NCI-H2029 (cell line): ENCODE measurements at regions not wholly inside any gene's neighbourhood (a gene's known extent, or its start where the extent isn't known, plus 50 kb on each side); places are given as distances from the start of the nearest gene placed in this dataset.
"Not testable (repeated sequence)": the region's sequence is repeated elsewhere in the genome, so short reads cannot be mapped to it uniquely, and the experiment has no call there.

Experiments
- DNase-seq: peaks from one replicate; lab custom pipeline; 2025; lab: John Stamatoyannopoulos, UW

DNA sequence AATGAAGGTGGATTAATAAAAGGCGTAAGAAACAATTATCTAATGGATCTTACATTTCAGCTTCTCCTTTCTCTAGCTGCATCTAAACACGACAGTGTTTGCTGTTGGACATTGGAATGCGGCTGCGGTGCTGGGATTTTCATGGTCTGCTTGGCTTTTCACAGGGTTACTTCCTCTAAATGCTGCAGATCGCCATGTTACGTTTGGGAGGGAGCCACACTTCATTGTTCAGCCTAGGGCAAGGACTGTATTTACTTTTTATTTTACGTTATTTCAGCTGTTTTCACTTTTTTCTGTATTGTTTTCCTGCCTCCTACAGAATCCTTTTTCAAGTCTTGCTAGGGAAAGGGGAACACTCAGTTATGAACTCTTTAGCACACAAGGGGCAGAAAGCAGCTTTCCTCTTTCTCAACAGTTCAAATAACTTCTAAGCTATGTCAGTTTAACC lies 97.9 kb upstream of the MTHFD1L start:
- no peak for DNase-seq

DNA sequence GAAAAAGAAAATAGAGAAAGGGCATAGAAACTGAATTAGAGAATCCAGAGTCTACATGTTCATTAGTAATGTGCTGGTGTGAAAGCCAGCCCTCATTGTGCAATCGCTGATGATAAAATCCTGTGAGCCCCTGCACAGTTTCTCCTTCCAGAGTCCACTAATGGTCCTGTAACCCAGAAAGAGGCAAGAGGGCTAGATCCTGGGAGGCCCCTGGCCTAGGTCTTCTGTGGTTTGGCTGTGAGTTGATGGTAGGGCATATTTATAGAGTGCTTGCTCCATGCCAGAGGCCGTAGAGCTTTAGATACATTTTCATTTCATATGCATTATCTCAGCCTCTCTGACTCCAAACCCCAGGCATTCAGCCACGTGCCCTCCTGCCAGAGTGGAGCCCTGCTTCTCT lies 94.9 kb upstream of the MTHFD1L start:
- no peak for DNase-seq

DNA sequence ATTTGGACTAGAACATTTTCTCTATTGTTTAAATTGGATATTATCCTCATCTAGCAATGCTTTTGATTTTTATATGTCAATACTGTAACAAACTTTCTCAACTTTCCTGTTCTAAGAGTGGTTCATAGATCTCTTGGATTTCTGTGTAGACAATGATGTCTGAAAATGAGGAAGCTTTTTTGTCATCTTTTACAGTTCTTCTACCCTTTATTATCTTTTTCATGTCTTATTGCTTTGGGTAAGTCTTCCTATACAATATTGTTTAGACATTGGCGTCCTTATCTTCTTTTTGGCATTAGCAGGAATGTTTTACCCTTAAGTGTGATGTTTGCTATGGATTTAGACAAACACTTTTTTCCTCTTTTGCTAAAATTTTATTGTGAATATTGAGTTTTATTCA lies 91.5 kb upstream of the MTHFD1L start:
- DNase-seq: no peak

DNA sequence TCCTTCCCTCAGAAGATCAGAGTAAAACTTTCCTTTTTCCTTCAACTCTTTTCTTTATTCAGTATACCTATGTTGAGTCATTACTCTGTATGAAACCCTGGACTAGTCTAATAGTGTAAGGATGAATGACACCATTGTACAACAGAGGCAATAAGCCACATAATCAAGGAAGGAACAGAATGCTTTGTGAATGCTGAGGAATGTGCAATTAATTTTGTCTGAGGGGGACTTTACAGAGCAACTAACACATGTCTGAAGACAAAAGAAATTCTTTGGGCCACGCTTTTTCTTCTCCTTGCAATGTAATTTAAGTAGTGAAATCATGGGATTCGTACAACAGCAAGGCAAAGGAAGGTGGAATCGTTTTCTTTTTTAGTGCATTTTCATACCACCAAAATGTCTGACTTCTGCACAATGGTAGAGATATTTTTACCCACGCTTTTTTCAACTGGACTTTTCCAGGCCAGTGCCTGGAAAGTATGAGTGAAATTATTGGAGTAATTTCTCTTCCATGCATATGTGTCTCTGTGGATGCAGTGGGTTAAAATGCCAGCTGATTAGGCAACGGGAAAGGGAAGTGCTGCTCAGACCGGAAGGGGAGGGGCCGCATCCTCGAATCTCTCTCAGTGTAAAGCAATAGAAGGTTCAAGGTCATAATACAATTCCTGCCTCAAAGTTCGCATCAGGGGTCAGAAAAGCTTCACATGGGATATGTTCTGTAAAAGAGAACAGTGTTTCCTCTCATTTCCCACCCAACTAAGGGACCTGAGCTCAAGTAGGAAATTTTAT lies 89.9 kb upstream of the MTHFD1L start:
- DNase-seq: no peak

DNA sequence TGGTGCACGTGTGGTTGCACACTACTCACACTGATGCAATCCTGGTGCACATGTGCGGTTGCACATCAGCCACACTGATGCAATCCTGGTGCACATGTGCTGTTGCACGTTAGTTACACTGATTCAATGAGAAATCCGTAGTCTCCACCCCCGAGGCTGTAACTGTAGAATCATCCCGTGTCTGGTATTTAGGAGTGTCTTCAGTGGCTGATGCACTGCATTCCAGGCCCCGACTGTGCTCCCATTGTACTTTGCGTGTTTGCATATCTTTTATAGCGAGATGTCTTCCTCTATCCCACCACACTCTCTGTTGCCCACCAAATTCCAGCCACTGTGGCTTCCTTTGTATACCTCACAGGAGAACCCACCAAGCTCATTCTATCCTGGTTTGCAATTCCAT lies 87.8 kb upstream of the MTHFD1L start:
- DNase-seq: no peak

DNA sequence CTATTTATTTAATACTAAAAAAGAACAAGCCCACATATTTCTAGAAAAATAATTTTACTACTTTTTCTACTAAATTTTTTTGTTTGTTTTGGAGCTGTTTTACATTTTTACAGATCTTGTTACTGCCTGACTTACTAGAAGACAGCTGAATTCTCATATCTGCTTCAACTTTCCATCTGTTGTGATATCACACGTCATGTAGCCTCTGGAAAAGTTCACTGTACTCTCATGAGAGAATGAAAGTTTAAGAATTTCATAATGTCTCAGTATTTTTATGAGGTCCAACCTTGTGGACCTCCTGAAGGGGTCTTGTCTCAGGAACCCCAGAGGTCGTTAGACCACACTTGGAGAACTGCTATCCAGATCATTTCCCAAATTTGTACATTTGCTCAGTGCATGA lies 81.7 kb upstream of the MTHFD1L start:
- DNase-seq: no peak

DNA sequence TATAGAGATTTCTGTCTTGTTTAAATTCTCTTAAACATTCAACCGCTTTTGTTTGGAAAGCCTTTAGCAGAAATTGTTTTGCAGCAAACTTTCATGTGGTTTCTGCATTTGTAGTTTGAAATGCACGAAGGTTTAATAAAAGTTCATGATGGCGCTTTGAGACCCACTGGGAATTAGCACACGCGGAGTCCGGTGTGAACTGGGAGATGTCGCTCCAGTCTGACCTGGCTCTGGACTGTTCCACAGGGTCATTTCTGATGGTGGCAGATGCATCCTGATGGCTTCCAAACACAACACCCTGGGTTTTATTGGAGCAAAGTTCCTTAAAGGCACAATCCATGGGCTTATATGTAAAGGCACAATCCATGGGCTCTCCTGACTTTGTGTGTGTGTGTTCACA lies 78.1 kb upstream of the MTHFD1L start:
- DNase-seq: no peak

DNA sequence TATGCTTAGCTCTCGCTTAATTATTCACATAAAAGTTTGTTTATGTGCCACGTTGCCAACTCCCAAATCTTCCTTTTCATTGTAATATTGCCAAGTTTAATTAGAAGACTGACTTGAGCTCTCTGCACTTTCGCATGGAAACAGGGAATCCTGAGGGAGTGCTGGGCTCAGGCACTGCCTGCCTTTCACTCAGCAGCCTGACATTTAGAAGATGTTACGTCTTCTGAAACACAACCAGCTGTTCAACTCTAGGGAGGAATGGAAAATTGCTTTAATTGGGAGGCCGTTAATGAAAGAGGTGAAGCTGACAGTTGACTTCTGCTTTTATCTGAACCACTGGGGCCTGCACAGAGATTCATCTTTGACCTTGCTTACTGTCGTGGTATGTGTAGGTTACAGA lies 77.4 kb upstream of the MTHFD1L start:
- DNase-seq: no peak

DNA sequence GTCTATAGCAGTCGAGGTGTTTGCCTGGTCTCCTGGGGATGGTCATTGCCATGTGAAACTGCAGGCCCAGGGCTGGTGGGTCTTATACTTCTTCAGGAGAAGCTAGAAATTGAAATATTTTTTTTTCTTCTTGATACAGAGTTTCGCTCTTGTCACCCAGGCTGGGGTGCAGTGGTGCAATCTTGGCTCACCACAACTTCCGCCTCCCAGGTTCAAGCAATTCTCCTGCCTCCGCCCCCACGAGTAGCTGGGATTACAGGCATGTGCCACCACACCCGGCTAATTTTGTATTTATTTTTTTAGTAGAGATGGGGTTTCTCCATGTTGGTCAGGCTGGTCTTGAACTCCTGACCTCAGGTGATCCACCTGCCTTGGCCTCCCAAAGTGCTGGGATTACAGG lies 75.6 kb upstream of the MTHFD1L start:
- DNase-seq: not testable (repeated sequence)

DNA sequence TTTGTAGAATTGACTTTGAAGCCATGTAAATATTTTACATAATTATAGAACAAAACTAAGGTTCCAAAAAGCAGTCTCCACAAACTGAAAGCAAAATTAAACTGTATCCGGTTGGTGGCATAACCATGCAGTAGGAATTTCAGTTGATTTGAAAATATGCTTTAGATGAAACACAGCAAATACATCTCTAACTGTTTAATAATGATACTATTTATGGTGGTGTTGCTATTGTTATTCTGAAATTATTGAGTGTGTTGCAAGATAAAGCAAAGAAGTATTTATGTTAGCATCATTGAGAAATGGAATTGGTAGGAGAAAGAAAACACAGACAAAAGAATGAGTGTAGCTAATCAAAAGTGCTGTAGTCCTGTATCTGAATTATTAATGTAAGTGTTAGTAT lies 73.8 kb upstream of the MTHFD1L start:
- DNase-seq: no peak

DNA sequence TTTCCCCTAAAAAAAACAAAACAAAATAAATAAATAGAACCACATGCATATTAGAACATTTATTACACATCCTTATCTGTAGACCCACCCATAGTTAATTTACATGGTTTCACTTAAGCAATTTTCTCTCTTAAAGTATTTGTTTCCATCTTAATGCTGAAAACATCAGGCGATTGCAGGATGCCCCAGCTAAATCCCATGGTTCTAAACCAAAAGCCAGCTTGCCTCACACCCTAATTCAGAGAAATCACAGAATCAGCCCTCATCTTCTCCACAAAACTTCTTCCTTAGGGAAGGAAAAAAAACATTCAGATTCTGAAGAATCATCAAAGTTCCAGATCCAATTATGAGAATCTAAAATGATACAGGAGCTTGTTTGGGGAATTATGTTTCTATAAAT lies 67.6 kb upstream of the MTHFD1L start:
- no peak for DNase-seq

DNA sequence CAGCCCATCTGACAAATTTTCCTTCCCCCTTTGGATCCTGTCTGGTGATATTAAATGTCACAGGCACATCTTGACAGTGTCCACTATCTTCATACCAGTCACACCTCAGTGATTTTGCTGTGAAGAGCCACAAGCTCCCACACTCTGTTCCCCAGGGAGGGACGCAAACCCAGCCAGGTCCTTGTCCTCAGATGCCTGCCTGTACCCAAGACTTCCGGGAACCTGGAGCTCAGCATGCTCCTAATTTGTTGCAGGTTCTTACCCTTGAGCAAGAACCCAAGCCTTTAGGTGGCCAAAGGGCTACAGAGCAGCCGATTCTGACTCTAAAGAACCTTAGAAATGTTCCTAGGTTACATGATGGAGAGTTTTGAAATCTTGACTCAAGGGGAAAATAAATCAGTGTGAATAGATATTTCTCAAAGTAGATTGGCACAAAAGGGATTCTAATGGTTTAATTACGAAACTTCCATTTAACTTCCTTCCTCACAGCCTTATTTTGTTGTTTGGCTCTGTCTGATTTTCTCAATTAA lies 66.2 kb upstream of the MTHFD1L start:
- no peak for DNase-seq

DNA sequence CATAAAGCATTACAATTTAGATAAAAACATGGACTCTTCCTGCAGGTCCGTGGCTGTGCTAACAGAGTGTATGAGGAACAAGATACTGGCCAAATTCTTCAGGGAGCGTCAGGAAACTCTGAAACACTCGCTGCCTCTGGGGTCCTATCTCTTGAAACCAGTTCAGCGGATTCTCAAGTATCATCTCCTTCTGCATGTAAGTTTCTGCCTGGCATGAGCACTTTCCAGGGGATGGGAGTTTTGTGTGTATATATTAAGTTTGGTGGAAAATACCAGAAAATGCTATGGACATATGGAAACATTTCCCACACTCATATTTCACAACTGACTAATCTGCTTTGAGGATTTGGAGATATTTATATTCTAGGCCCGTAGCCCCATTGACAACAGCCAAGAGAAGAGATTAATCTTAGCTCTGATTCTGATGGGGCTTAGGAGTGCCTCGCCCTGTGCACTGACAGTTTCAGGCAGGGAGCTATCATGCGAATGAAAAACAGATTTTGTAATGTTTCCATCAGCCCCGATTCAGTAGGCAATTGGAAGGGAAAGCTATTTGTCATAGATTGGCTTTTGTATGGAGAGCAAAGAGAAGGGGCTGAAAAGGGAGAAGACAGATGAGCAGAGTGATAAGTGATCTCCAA lies 64.7 kb upstream of the MTHFD1L start:
- DNase-seq: no peak

DNA sequence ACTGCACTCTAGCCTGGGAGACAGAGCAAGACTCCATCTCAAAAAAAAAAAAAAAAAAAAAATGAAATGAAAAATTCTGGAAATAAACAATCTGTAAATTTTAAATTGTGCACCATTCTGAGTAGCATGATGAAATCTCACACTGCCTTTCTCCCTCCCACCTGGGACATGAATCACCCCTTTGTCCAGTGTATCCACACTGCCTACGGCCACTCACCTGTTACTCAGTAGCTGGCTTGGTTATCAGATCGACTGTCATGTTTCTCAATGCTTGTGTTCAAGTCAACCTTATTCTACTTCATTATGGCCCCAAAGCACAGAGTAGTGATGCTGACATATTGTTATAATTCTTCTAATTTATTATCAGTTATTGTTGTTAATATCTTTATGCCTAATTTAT lies 58.7 kb upstream of the MTHFD1L start:
- no peak for DNase-seq

DNA sequence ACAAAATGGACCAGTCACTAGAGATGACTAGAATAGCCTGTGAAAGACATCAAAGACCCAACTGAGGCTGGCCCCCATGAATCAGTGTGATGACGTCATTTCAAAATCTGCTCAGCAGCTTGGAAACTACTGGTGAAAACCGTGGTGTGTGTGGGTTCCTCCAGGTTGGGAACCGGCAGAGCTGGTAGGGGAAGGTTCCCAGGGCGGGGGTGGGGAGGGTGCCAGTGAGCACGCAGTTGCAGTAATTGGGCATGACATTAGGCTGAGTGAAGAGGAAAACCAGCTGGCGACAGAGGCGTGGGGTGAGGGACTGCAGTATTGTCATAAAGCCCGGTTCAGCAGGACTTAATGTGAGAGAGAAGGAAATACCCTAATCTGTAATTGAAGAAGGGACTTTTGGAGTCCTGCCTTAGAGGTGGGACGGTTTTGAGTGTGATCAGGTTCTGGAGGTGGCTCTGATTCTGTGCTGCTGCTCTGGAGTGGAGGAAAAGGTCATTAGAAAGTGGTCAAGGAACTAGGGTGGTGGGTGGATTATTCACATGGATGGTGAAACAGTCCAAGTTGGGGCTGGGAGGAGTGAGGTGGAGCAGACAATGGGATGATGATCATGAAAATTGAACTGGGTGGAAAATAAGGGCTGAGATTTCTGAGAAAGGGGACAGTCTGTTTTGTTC lies 52.0 kb upstream of the MTHFD1L start:
- DNase-seq: no peak

DNA sequence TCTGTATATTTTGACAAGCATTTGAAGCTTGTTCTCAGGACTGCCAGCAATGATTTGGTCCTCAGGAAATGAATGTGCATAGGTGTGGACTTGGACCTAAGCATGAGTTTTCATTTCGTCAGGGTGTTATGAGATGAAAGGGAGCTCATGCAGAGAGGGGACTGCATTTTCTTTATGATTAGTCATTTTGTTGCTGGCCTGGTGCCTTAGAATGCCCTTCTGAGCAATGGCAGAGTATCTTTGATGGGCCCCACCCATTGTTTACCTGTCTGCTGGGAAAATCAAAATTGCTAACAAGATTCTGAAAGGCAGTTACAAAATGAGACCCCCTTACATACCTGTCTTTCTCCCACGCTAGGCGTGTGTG lies 51.5 kb upstream of the MTHFD1L start:
- DNase-seq: no peak
